GM12891 (cell line): ENCODE measurements at regions not wholly inside any gene's neighbourhood (a gene's known extent, or its start where the extent isn't known, plus 50 kb on each side); places are given as distances from the start of the nearest gene placed in this dataset.

Source experiments
- PAX5 ChIP-seq: IDR thresholded peaks from 2 replicates; pipeline ENCODE4 v1.6.1; 2011; ENCODE audit warnings: low read length, moderate library complexity, mild to moderate bottlenecking; ENCODE audit not compliant: insufficient read depth, severe bottlenecking
- POLR2A ChIP-seq: IDR thresholded peaks from 2 replicates; pipeline ENCODE4 v1.6.1; 2011; ENCODE audit warnings: low read depth, low read length, control low read depth
- POLR2AphosphoS5 ChIP-seq: IDR thresholded peaks from 2 replicates; pipeline ENCODE4 v1.6.1; 2011; ENCODE audit warnings: low read depth, low read length, control low read depth
- TAF1 ChIP-seq: IDR thresholded peaks from 2 replicates; pipeline ENCODE4 v1.6.1; 2011; ENCODE audit warnings: low read depth, low read length, control low read depth

- TF ChIP-seq POLR2A (no peak), POLR2AphosphoS5 (no peak), PAX5 (no peak), TAF1 (no peak)
Measured at GRCh38 chr16:5205361-5206040, 107.9 kb upstream of the EEF2KMT start.
